Peyer's patch (tissue), 4 donors: ENCODE measurements at regions not wholly inside any gene's neighbourhood (a gene's known extent, or its start where the extent isn't known, plus 50 kb on each side); places are given as distances from the start of the nearest gene placed in this dataset.
"Not testable (repeated sequence)": the region's sequence is repeated elsewhere in the genome, so short reads cannot be mapped to it uniquely, and the experiment has no call there.

Experiments used
- DNase-seq, 3 donors: peaks; one replicate each; pipeline ENCODE4 v3.0.0-alpha.2; 2017 to 2019
- H3K27ac ChIP-seq, 4 donors: fragments of 200-600 bp; sonication (generic); one replicate each; pipeline ENCODE4 v1.5.1; 2016 to 2019
- H3K27me3 ChIP-seq, 2 donors: fragments of 200-600 bp; sonication (generic); one replicate each; pipeline ENCODE4 v1.5.1; 2019
- H3K36me3 ChIP-seq, 3 donors: fragments of 200-600 bp; sonication (generic); one replicate each; pipeline ENCODE4 v1.5.1; 2016 to 2019
- H3K4me1 ChIP-seq, 4 donors: fragments of 200-600 bp; sonication (generic); one replicate each; pipeline ENCODE4 v1.5.1; 2016 to 2019
- H3K4me3 ChIP-seq, 4 donors: fragments of 200-600 bp; sonication (generic); 1 replicate in 3 of 4; 2 replicates in 1 of 4; pipeline ENCODE4 v1.5.1; 2016 to 2019; ENCODE audit warnings: mild to moderate bottlenecking in 1 of 4
- H3K9me3 ChIP-seq, 4 donors: fragments of 200-600 bp; sonication (generic); one replicate each; pipeline ENCODE4 v1.5.1; 2016 to 2019; ENCODE audit warnings: mild to moderate bottlenecking in 1 of 4
- CTCF ChIP-seq, 6 experiments: fragments of 450-650 bp in 4 of 6; fragments of 200-600 bp in 2 of 6; sonication (generic) in 1 of 6; IDR thresholded peaks; one replicate each; pipeline ENCODE4 v1.5.1; 2017 to 2019; ENCODE audit warnings: antibody characterized with exemption in 6 of 6, mild to moderate bottlenecking in 3 of 6, moderate library complexity in 1 of 6
- POLR2A ChIP-seq, 2 donors: fragments of 450-650 bp; IDR thresholded peaks; one replicate each; pipeline ENCODE4 v1.5.1; 2017; ENCODE audit warnings: antibody characterized with exemption in 2 of 2, mild to moderate bottlenecking in 2 of 2, moderate library complexity in 2 of 2

- Histone ChIP-seq H3K27ac (no peak overlapping the region), H3K9me3 (no peaks in the 10 kb centered on the region), H3K27me3 (no peaks in the 10 kb centered on the region), H3K36me3 (no peaks in the 10 kb centered on the region), H3K4me1 (no peaks in the 10 kb centered on the region), H3K4me3 (no peak overlapping the region)
- TF ChIP-seq CTCF (IDR thresholded peaks at IDR 0.05) (no peak), POLR2A (IDR thresholded peaks at IDR 0.05) (no peak)
- DNase-seq: no peak
These were observed 905.4 kb upstream of the ATXN7L3B start for GRCh38 chr12:73632191-73632590.

- no peaks in the 10 kb centered on the region for H3K9me3 ChIP-seq
- TF ChIP-seq CTCF (IDR thresholded peaks at IDR 0.05) (no peak), POLR2A (IDR thresholded peaks at IDR 0.05) (no peak)
- H3K27me3 ChIP-seq: no peaks in the 10 kb centered on the region
- no peak overlapping the region for H3K4me3 ChIP-seq
- DNase-seq: no peak
- no peaks in the 10 kb centered on the region for H3K4me1 ChIP-seq
- H3K36me3 ChIP-seq: no peaks in the 10 kb centered on the region
- H3K27ac ChIP-seq: no peak overlapping the region
These were observed 905.0 kb upstream of the ATXN7L3B start for GRCh38 chr12:73632661-73633060.

- not testable (repeated sequence) for H3K4me3 ChIP-seq, DNase-seq
These were observed 898.2 kb upstream of the ATXN7L3B start for GRCh38 chr12:73639397-73639796.

GRCh38 chr12:73656375-73656774 is 881.3 kb upstream of the ATXN7L3B start:
- Histone ChIP-seq H3K4me1 (no peaks in the 10 kb centered on the region), H3K9me3 (peaks cover 0 to 8% (median 1%) of the 10 kb centered on the region in 4 donors), H3K36me3 (no peaks in the 10 kb centered on the region), H3K27ac (no peak overlapping the region), H3K4me3 (no peak overlapping the region), H3K27me3 (no peaks in the 10 kb centered on the region)
- DNase-seq: no peak
- TF ChIP-seq CTCF (IDR thresholded peaks at IDR 0.05): no peak
- no peak for TF ChIP-seq POLR2A (IDR thresholded peaks at IDR 0.05)

More at GRCh38 chr12:73639397-73639796, 898.2 kb upstream of the ATXN7L3B start:
- H3K36me3 ChIP-seq, H3K27ac ChIP-seq, H3K4me1 ChIP-seq, H3K9me3 ChIP-seq, H3K27me3 ChIP-seq: not testable (repeated sequence)

GRCh38 chr12:73659802-73660201 is 877.8 kb upstream of the ATXN7L3B start:
- Histone ChIP-seq H3K4me3 (no peak overlapping the region), H3K27me3 (no peaks in the 10 kb centered on the region), H3K27ac (no peak overlapping the region), H3K36me3 (no peaks in the 10 kb centered on the region), H3K9me3 (no peaks in the 10 kb centered on the region), H3K4me1 (no peaks in the 10 kb centered on the region)
- DNase-seq: no peak
- TF ChIP-seq POLR2A (IDR thresholded peaks at IDR 0.05): no peak
- TF ChIP-seq CTCF (IDR thresholded peaks at IDR 0.05): no peak

GRCh38 chr12:73665193-73665592 is 872.4 kb upstream of the ATXN7L3B start:
- Histone ChIP-seq H3K27me3 (no peaks in the 10 kb centered on the region), H3K27ac (no peak overlapping the region), H3K4me3 (no peak overlapping the region), H3K4me1 (no peaks in the 10 kb centered on the region), H3K9me3 (no peaks in the 10 kb centered on the region), H3K36me3 (no peaks in the 10 kb centered on the region)
- TF ChIP-seq POLR2A (IDR thresholded peaks at IDR 0.05) (no peak), CTCF (IDR thresholded peaks at IDR 0.05) (no peak)
- DNase-seq: no peak

- not testable (repeated sequence) for H3K36me3 ChIP-seq, H3K27ac ChIP-seq, H3K9me3 ChIP-seq, H3K4me3 ChIP-seq, H3K27me3 ChIP-seq, DNase-seq, H3K4me1 ChIP-seq
These were observed 866.1 kb upstream of the ATXN7L3B start for GRCh38 chr12:73671550-73671949.
